Urinary bladder (tissue), 3 donors: ENCODE measurements at regions not wholly inside any gene's neighbourhood (a gene's known extent, or its start where the extent isn't known, plus 50 kb on each side); places are given as distances from the start of the nearest gene placed in this dataset.

ENCODE experiments used
- DNase-seq: peaks from one replicate; pipeline ENCODE4 v3.0.0-alpha.2; 2015; ENCODE audit errors: extremely low spot score
- H3K27ac ChIP-seq: one replicate; pipeline ENCODE4 v1.5.1; 2013; ENCODE audit warnings: low read depth, mild to moderate bottlenecking, moderate library complexity
- H3K36me3 ChIP-seq: one replicate; pipeline ENCODE4 v1.6.1; 2013; ENCODE audit warnings: mild to moderate bottlenecking, moderate library complexity; ENCODE audit not compliant: insufficient read depth
- H3K4me1 ChIP-seq: one replicate; pipeline ENCODE4 v1.6.1; 2013; ENCODE audit warnings: mild to moderate bottlenecking, moderate library complexity; ENCODE audit not compliant: insufficient read depth
- H3K4me3 ChIP-seq: one replicate; pipeline ENCODE4 v1.5.1; 2013; ENCODE audit warnings: low read depth, low read length
- WGBS: extraction: QIAGEN DNeasy Blood & Tissue Kit; methylation state at CpG from one replicate; pipeline ENCODE4 v1.1.7; 2013; 5-methylcytosine and 5-hydroxymethylcytosine counted together
- donor health status: healthy with polysubstance abuse.
- donor health status: healthy.

GRCh38 chr16:58960484-58960883 is 226.4 kb upstream of the GOT2 start:
- H3K4me3 ChIP-seq = no peak overlapping the region
- H3K4me1 ChIP-seq = no peaks in the 10 kb centered on the region
- H3K36me3 ChIP-seq = no peaks in the 10 kb centered on the region
- DNase-seq = no peak
- no peak overlapping the region for H3K27ac ChIP-seq
- 68% methylated on average over 4 of the region's 4 CpGs for WGBS

- no peak overlapping the region for H3K27ac ChIP-seq
- no peaks in the 10 kb centered on the region for H3K4me1 ChIP-seq
- no peak for DNase-seq
- H3K36me3 ChIP-seq = no peaks in the 10 kb centered on the region
- H3K4me3 ChIP-seq = no peak overlapping the region
- 95% methylated on average over 1 of the region's 1 CpG for WGBS
Observed at GRCh38 chr16:58960034-58960433, 225.9 kb upstream of the GOT2 start.

- Histone ChIP-seq H3K4me3 (no peak overlapping the region), H3K27ac (no peak overlapping the region), H3K4me1 (no peaks in the 10 kb centered on the region), H3K36me3 (no peaks in the 10 kb centered on the region)
- no peak for DNase-seq
Observed at GRCh38 chr16:58958749-58959148, 224.6 kb upstream of the GOT2 start.

- Histone ChIP-seq H3K4me1 (no peaks in the 10 kb centered on the region), H3K4me3 (no peak overlapping the region), H3K36me3 (no peaks in the 10 kb centered on the region), H3K27ac (no peak overlapping the region)
- 34% methylated on average over 1 of the region's 1 CpG for WGBS
- DNase-seq = no peak
Observed at GRCh38 chr16:58948244-58948643, 214.1 kb upstream of the GOT2 start.

GRCh38 chr16:58940609-58941008 is 206.5 kb upstream of the GOT2 start:
- WGBS = 84% methylated on average over 2 of the region's 2 CpGs
- Histone ChIP-seq H3K4me1 (no peaks in the 10 kb centered on the region), H3K4me3 (no peak overlapping the region), H3K36me3 (no peaks in the 10 kb centered on the region), H3K27ac (no peak overlapping the region)
- DNase-seq = no peak

GRCh38 chr16:58938811-58939210 is 204.7 kb upstream of the GOT2 start:
- no peak for DNase-seq
- H3K27ac ChIP-seq = no peak overlapping the region
- 15% methylated on average over 7 of the region's 7 CpGs for WGBS
- H3K4me3 ChIP-seq = no peak overlapping the region
- no peaks in the 10 kb centered on the region for H3K4me1 ChIP-seq
- H3K36me3 ChIP-seq = no peaks in the 10 kb centered on the region

GRCh38 chr16:58937661-58938060 is 203.5 kb upstream of the GOT2 start:
- Histone ChIP-seq H3K4me3 (no peak overlapping the region), H3K27ac (no peak overlapping the region), H3K4me1 (no peaks in the 10 kb centered on the region), H3K36me3 (no peaks in the 10 kb centered on the region)
- no peak for DNase-seq
- WGBS = 58% methylated on average over 5 of the region's 5 CpGs

- WGBS = 75% methylated on average over 3 of the region's 3 CpGs
- no peaks in the 10 kb centered on the region for H3K4me1 ChIP-seq
- H3K27ac ChIP-seq = no peak overlapping the region
- H3K4me3 ChIP-seq = no peak overlapping the region
- DNase-seq = no peak
- H3K36me3 ChIP-seq = no peaks in the 10 kb centered on the region
Observed at GRCh38 chr16:58933186-58933585, 199.1 kb upstream of the GOT2 start.

- DNase-seq = no peak
- Histone ChIP-seq H3K36me3 (no peaks in the 10 kb centered on the region), H3K4me3 (no peak overlapping the region), H3K4me1 (no peaks in the 10 kb centered on the region), H3K27ac (no peak overlapping the region)
- WGBS = 29% methylated on average over 4 of the region's 4 CpGs
Observed at GRCh38 chr16:58931436-58931835, 197.3 kb upstream of the GOT2 start.

- Histone ChIP-seq H3K4me3 (no peak overlapping the region), H3K27ac (no peak overlapping the region), H3K36me3 (no peaks in the 10 kb centered on the region), H3K4me1 (no peaks in the 10 kb centered on the region)
- 87% methylated on average over 2 of the region's 2 CpGs for WGBS
- no peak for DNase-seq
Observed at GRCh38 chr16:58923094-58923493, 189.0 kb upstream of the GOT2 start.

- no peaks in the 10 kb centered on the region for H3K36me3 ChIP-seq
- no peak for DNase-seq
- 96% methylated on average over 4 of the region's 4 CpGs for WGBS
- no peaks in the 10 kb centered on the region for H3K4me1 ChIP-seq
- no peak overlapping the region for H3K4me3 ChIP-seq
- no peak overlapping the region for H3K27ac ChIP-seq
Observed at GRCh38 chr16:58913456-58913855, 179.3 kb upstream of the GOT2 start.

- no peak for DNase-seq
Observed at GRCh38 chr16:58912571-58912970, 178.5 kb upstream of the GOT2 start.

GRCh38 chr16:58906981-58907715 is 173.0 kb upstream of the GOT2 start:
- no peak overlapping the region for H3K4me3 ChIP-seq
- DNase-seq = no peak
- WGBS = 69% methylated on average over 8 of the region's 8 CpGs
- H3K36me3 ChIP-seq = no peaks in the 10 kb centered on the region
- no peaks in the 10 kb centered on the region for H3K4me1 ChIP-seq
- H3K27ac ChIP-seq = no peak overlapping the region

More at GRCh38 chr16:58912571-58912970, 178.5 kb upstream of the GOT2 start:
- Histone ChIP-seq H3K27ac (no peak overlapping the region), H3K36me3 (no peaks in the 10 kb centered on the region), H3K4me1 (no peaks in the 10 kb centered on the region), H3K4me3 (no peak overlapping the region)

- no peaks in the 10 kb centered on the region for H3K36me3 ChIP-seq
- WGBS = 76% methylated on average over 4 of the region's 4 CpGs
- no peak overlapping the region for H3K4me3 ChIP-seq
- H3K27ac ChIP-seq = no peak overlapping the region
- DNase-seq = no peak
- H3K4me1 ChIP-seq = no peaks in the 10 kb centered on the region
Observed at GRCh38 chr16:58904291-58904690, 170.2 kb upstream of the GOT2 start.

- no peak overlapping the region for H3K27ac ChIP-seq
- H3K4me1 ChIP-seq = no peaks in the 10 kb centered on the region
- H3K36me3 ChIP-seq = no peaks in the 10 kb centered on the region
- WGBS = 84% methylated on average over 1 of the region's 1 CpG
- no peak overlapping the region for H3K4me3 ChIP-seq
- DNase-seq = no peak
Observed at GRCh38 chr16:58889516-58889915, 155.4 kb upstream of the GOT2 start.
